Stimulated activated naive CD8-positive, alpha-beta T cell treated with anti-CD3 and anti-CD28 coated beads, Interleukin-15, amount 100 ng/mL, for 72 hours (primary cell): ENCODE measurements at regions not wholly inside any gene's neighbourhood (a gene's known extent, or its start where the extent isn't known, plus 50 kb on each side); places are given as distances from the start of the nearest gene placed in this dataset.

ENCODE experiments used
- ATAC-seq: fragments of 150-1000 bp; cut with Tn5 transposase; 2 replicates; pipeline ENCODE4 v1.10.0; 2021; ENCODE audit warnings: mild to moderate bottlenecking, moderate library complexity
- DNase-seq, 2 donors: peaks; one replicate each; pipeline ENCODE4 v3.0.0; 2021 to 2022
- H3K27ac Mint-ChIP-seq, 2 donors: one replicate each; pipeline ENCODE4 v1.8.0; 2022; ENCODE audit warnings: mild to moderate bottlenecking in 2 of 2, mixed read lengths in 2 of 2, moderate library complexity in 2 of 2
- H3K27me3 Mint-ChIP-seq: one replicate; pipeline ENCODE4 v1.8.0; 2022; ENCODE audit warnings: mixed read lengths
- H3K4me1 Mint-ChIP-seq: one replicate; pipeline ENCODE4 v1.8.0; 2022; ENCODE audit warnings: mild to moderate bottlenecking, mixed read lengths
- H3K4me3 Mint-ChIP-seq, 2 donors: one replicate each; pipeline ENCODE4 v1.8.0; 2022; ENCODE audit warnings: mild to moderate bottlenecking in 2 of 2, mixed read lengths in 2 of 2, moderate library complexity in 1 of 2
- H3K9me3 Mint-ChIP-seq, 2 donors: one replicate each; pipeline ENCODE4 v1.8.0; 2022; ENCODE audit warnings: mixed read lengths in 2 of 2

DNA sequence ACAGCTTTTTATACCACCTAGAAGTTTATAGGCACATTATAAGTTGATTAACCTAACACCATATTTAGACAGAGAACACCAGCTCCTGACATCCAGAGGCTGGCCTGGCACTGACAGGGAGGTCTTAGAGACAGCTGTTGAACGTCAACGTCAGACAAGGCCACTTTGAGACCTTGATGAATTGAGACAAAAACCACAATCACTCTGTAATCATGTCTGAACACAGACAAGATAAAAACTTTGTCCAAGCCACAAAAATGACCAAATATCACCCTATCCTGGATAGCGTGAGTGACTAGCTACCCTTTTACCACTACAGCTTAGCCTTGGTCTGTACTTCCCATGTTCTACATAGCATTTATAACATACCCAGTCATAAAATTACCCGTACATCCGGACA lies 403.6 kb upstream of the CHRM3 start:
- H3K4me1 Mint-ChIP-seq = no peaks in the 10 kb centered on the region
- no peak overlapping the region for H3K27ac Mint-ChIP-seq
- no peaks in the 10 kb centered on the region for H3K9me3 Mint-ChIP-seq
- no peaks in the 10 kb centered on the region for H3K27me3 Mint-ChIP-seq
- ATAC-seq = no peak
- no peak overlapping the region for H3K4me3 Mint-ChIP-seq
- DNase-seq = no peak

DNA sequence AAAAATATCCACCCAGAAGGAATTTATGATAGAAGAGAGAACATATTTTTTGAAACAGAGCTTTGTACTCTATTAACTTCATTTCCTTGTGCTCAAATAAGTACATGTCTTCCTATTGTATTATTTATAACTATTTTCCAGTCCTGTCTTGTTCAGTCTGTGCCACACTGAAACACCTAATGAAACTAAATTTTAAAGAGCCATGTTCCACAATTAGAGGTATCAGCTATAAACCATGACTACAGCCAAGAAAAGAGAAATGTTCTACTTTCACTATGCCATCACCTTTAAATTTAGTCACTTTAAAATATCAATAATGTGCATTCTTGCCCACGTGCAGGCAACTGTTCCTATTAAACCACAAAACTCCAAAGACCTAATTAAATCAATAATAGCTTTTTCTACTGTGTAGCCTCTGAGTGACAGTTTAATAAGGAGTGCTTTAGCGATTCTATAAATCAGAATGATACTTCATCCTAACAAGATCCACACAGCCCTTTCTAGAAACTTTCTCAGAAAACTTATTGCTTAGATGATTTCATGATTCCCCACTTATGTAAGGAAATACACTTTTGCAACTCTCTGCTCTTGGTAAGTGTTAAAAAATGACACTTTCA lies 404.9 kb upstream of the CHRM3 start:
- no peaks in the 10 kb centered on the region for H3K4me1 Mint-ChIP-seq
- no peaks in the 10 kb centered on the region for H3K27me3 Mint-ChIP-seq
- DNase-seq (no peak), ATAC-seq (no peak)
- no peak overlapping the region for H3K4me3 Mint-ChIP-seq
- H3K27ac Mint-ChIP-seq = no peak overlapping the region
- H3K9me3 Mint-ChIP-seq = no peaks in the 10 kb centered on the region

DNA sequence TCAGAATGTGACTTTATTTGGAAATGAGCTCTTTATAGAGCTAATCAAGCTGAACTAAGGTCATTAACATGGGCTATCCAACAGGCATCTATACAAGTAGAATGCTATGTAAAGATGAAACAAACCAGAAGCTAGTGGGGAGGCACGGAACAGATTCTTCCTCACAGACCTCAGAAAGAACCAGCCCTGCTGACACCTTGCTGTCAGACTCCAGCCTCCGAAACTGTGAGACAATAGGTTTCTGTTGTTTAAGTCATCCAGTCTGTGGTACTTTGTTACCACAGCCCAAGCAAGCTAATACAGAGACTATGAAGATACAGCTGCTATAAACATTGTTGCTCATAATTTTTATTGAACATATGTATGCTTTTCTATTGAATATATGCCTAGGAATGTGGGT lies 406.3 kb upstream of the CHRM3 start:
- Mint-ChIP-seq H3K4me1 (no peaks in the 10 kb centered on the region), H3K27me3 (no peaks in the 10 kb centered on the region), H3K27ac (no peak overlapping the region), H3K9me3 (no peaks in the 10 kb centered on the region), H3K4me3 (no peak overlapping the region)
- ATAC-seq = no peak
- DNase-seq = no peak

DNA sequence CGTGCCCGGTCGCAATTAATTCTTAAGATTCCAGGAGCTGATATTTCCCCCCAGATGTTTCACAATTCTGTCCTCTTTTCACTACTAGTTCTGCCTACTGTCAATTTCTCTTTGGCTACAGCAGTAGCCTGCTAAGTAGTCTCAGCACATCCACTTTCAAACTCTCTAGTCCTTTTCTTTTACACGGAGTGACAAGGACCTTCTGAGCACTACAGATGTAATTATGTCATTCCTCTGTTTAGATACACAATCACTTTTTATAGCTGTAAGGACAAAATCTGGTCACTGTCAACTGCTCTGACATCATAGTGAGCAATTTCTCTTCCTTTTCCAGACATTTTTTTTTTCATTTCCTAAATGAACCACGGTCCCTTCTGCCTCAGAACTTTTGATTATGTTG lies 421.7 kb upstream of the CHRM3 start:
- no peak overlapping the region for H3K27ac Mint-ChIP-seq
- H3K4me1 Mint-ChIP-seq = no peaks in the 10 kb centered on the region
- DNase-seq (no peak), ATAC-seq (no peak)
- peaks cover 7 to 18% of the 10 kb centered on the region in 2 donors for H3K9me3 Mint-ChIP-seq
- no peak overlapping the region for H3K4me3 Mint-ChIP-seq
- H3K27me3 Mint-ChIP-seq = no peaks in the 10 kb centered on the region

DNA sequence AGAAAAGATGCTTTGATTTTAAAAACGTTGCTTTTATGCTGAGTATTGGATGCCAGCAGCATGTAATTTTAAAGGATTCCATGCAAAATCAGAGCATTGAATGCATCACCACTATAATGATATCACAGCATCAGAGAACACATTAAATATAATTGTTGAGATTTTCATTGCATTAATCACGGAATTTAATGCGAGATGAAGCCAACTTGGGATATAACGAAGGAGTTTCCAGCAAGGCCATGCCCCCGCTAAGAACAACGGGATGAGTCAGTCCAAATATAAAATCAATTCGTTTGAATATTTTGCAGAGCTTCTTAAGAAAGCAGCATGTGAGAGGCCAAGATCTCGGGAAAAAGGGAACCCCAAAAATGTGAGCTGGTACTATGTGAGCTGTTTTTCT lies 423.4 kb upstream of the CHRM3 start:
- peak overlapping the region in 1 of 2 donors; percentile 80 for H3K27ac Mint-ChIP-seq
- no peaks in the 10 kb centered on the region for H3K27me3 Mint-ChIP-seq
- no peak for ATAC-seq
- H3K4me1 Mint-ChIP-seq = no peaks in the 10 kb centered on the region
- no peak for DNase-seq
- H3K9me3 Mint-ChIP-seq = peaks cover 7 to 18% of the 10 kb centered on the region in 2 donors
- H3K4me3 Mint-ChIP-seq = no peak overlapping the region

DNA sequence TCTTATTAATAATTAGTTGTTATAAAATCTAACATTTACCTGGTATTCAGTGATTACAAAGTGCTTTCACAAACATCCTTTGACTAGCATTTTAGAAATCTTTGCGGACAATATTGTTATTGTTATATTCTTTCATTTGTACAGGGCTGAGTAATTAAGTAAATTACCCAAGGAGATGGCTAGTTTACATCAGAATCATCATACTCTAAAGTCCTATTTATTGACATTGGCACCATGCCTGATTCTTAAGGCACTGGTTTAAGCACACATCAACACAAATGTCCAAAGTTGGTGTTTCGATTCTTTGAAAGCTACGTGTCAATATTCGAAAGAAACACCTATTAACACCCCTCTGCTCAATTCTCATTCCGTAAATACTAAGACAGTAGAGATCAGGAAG lies 424.6 kb upstream of the CHRM3 start:
- Mint-ChIP-seq H3K27ac (no peak overlapping the region), H3K4me3 (no peak overlapping the region), H3K9me3 (peaks cover 7 to 18% of the 10 kb centered on the region in 2 donors), H3K4me1 (no peaks in the 10 kb centered on the region), H3K27me3 (no peaks in the 10 kb centered on the region)
- ATAC-seq (no peak), DNase-seq (no peak)

DNA sequence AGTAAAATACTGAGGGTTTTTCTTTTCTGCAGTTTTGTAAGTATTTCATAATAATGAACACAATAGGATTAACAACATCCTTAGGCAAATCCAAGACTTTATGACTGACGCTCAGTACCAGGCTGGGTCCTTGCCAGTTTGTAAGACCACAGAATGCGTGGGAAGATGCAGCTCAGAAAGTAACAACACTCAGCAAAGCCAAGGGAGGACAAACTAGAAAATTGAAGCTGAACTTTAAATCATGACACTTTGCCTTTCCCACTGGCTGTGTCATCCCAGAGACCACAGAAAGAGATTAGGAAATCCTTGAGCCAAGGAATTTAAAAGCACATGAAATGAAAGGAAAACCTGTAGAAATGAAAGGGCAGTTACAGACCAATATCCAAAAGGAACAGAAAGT lies 426.3 kb upstream of the CHRM3 start:
- Mint-ChIP-seq H3K27me3 (no peaks in the 10 kb centered on the region), H3K9me3 (peaks cover under 1 to 17% of the 10 kb centered on the region in 2 donors), H3K4me1 (no peaks in the 10 kb centered on the region), H3K27ac (no peak overlapping the region), H3K4me3 (no peak overlapping the region)
- no peak for ATAC-seq
- DNase-seq = no peak

DNA sequence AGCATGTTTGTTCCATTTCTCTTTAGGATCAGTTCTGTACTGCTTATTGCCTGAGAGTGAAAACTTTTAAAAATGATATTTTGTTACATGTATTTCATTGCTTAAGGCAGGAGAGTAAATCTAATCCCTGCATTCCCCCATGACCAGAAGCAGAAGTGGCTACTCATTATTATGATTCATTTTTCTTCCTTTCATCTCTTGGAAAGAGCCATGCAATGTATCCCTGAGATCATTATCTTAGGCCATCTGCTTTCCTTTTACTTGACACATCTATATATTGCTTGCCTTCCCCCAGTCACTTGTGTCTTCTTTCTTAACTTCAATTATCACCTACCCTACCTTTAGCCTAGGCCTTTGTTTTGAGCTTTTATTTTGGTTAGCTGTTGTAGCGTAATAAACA lies 430.4 kb upstream of the CHRM3 start:
- Mint-ChIP-seq H3K27ac (no peak overlapping the region), H3K4me1 (no peaks in the 10 kb centered on the region), H3K27me3 (no peaks in the 10 kb centered on the region), H3K4me3 (no peak overlapping the region), H3K9me3 (peaks cover 0 to 4% of the 10 kb centered on the region in 2 donors)
- ATAC-seq = no peak
- no peak for DNase-seq

DNA sequence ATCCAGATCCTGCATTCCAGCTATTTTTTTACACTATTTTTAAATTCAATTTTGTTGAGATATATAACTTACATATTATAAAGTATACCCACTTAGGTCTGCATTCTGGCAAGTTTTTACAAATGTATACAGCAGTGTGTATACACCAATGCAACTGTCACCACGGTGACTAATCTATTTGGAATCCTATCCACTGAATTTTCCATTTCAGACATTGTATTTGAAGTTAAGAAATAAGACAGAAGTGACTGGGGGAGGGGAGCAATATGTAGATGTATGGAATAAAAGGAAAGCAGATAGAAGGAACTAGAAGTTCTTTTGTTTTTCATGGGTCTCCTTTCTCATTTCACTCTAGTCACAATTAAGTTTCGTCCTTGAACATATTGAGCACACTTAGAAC lies 431.5 kb upstream of the CHRM3 start:
- H3K9me3 Mint-ChIP-seq = peaks cover 0 to 4% of the 10 kb centered on the region in 2 donors
- no peaks in the 10 kb centered on the region for H3K4me1 Mint-ChIP-seq
- no peak for DNase-seq
- H3K27ac Mint-ChIP-seq = no peak overlapping the region
- no peaks in the 10 kb centered on the region for H3K27me3 Mint-ChIP-seq
- no peak for ATAC-seq
- H3K4me3 Mint-ChIP-seq = no peak overlapping the region

DNA sequence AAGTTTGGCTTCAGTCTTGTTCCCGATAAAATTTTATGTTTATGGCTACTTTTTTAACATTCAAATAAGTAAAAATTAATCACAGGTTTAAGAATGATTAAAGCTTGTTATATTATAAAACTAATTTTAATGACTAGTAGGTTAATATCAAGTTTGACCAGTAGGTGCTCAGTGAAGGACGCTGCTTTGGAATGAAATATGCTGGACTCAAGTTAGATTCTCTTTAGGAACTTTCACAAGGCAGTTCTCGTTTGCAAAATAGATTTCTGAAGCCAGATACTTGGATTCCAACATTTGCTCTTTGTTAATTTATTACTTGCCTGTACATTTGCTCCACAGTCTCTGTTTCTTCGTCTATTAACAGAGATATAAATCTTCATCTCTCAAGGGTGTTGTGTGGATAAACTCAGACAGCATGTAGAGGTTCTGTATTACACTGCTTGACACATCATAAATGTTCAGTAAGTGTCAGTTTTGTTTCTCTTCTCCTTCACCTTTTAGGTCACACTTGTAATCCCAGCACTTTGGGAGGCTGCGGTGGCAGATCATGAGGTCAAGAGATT lies 432.8 kb upstream of the CHRM3 start:
- H3K27me3 Mint-ChIP-seq = no peaks in the 10 kb centered on the region
- no peak overlapping the region for H3K27ac Mint-ChIP-seq
- no peaks in the 10 kb centered on the region for H3K4me1 Mint-ChIP-seq
- DNase-seq (no peak), ATAC-seq (no peak)
- peaks cover 0 to 4% of the 10 kb centered on the region in 2 donors for H3K9me3 Mint-ChIP-seq
- H3K4me3 Mint-ChIP-seq = no peak overlapping the region

DNA sequence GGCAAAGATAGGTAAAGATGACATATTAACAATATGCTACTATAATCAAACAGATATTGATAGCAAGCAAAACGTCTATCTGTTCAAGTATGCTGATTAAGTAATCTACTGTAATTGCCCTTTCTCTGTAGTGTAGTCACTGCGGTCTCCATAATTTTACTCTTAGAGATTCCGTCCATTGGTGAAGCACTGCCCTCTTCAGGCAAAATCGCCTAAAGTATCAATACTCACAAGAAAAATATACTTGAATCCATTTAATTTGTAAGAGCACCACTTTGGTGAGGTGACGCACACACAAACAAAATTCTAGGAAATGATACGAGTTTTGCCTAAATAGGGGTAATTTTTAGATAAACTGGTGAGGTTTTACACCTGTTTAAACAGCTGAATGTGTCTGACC lies 434.6 kb upstream of the CHRM3 start:
- no peak for ATAC-seq
- no peak overlapping the region for H3K4me3 Mint-ChIP-seq
- H3K27ac Mint-ChIP-seq = no peak overlapping the region
- H3K4me1 Mint-ChIP-seq = no peaks in the 10 kb centered on the region
- no peaks in the 10 kb centered on the region for H3K27me3 Mint-ChIP-seq
- peaks cover 0 to 4% of the 10 kb centered on the region in 2 donors for H3K9me3 Mint-ChIP-seq
- DNase-seq = no peak

DNA sequence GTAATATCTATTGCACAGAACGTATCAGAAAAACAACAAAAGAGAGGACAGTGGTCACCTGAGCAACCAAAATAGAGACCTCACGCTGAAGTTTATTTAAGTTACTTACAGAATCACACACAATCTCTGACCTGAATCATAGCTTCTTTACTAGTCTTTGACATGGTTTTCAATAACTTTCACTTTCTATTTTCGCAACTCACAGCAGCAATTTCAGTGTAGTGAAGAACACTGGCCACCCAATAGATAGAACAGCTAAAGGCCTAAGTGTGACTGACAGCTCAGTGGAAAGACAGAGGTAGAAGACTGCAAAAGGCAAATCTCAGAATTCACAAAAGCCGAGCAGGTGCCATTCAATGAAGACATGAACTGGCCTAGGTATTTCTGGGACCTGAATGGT lies 435.6 kb upstream of the CHRM3 start:
- no peaks in the 10 kb centered on the region for H3K9me3 Mint-ChIP-seq
- H3K27ac Mint-ChIP-seq = no peak overlapping the region
- H3K4me3 Mint-ChIP-seq = no peak overlapping the region
- no peaks in the 10 kb centered on the region for H3K4me1 Mint-ChIP-seq
- DNase-seq (no peak), ATAC-seq (no peak)
- no peaks in the 10 kb centered on the region for H3K27me3 Mint-ChIP-seq

DNA sequence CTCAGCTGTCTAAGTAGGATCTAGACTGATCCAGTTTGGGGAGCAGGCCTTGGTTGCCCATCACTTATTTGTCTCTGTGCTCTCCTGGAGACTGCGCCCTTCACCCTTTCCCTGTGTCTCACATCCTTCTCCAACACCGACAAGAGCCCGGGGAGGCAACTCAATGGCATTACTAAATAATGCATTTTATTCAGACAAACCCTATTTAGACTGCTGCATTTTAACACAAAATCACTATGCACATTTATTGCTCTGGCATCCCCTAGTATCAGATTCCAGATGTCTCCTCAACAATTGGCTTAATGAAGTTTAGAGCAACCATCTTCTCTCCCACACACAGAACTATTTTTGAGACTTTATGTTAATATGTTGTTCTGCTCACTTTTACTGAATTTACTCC lies 436.4 kb upstream of the CHRM3 start:
- no peak overlapping the region for H3K27ac Mint-ChIP-seq
- H3K27me3 Mint-ChIP-seq = no peaks in the 10 kb centered on the region
- no peak overlapping the region for H3K4me3 Mint-ChIP-seq

DNA sequence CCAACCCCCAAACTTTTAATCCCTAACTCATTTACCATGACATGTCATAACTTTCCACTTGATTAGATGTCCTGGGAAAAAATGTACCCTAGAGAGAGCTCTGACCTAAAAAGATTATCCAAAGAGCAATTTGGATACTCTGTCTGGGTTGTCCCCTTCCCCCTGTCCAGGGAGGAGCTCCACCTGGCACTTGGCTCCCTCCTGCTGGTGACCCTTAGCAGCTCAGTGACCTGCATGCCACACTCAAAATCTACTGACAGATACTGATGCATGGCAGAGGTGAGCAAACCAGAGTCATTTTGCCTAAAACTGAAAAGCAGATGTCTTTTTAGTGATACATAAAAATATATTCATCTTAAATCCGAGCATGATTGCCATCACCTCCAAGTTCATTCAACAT lies 442.3 kb upstream of the CHRM3 start:
- no peak overlapping the region for H3K4me3 Mint-ChIP-seq
- H3K27ac Mint-ChIP-seq = no peak overlapping the region
- peaks cover 5 to 7% of the 10 kb centered on the region in 2 donors for H3K9me3 Mint-ChIP-seq
- ATAC-seq (no peak), DNase-seq (no peak)
- H3K27me3 Mint-ChIP-seq = no peaks in the 10 kb centered on the region
- H3K4me1 Mint-ChIP-seq = no peaks in the 10 kb centered on the region

More for the DNA sequence above, 436.4 kb upstream of the CHRM3 start:
- ATAC-seq (no peak), DNase-seq (no peak)
- no peaks in the 10 kb centered on the region for H3K9me3 Mint-ChIP-seq
- H3K4me1 Mint-ChIP-seq = no peaks in the 10 kb centered on the region

DNA sequence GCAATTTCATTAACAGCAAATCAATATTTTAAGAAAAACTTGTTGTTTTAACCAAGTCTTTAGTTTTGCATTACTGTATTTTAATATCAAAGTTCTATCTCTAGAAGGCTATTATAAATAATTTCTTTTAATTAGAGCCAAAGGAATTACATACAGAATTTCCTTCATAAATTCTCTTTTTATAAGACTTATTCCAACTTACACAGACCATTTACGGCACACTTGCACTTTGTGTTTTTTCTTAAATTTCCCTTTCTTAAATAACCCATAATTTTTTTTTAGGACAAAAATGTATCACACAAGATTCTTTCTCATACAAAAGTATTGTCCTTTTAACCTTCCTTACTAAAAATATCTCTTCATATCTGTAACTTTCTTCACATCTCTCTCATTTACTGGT lies 458.5 kb upstream of the CHRM3 start:
- H3K27ac Mint-ChIP-seq = no peak overlapping the region

DNA sequence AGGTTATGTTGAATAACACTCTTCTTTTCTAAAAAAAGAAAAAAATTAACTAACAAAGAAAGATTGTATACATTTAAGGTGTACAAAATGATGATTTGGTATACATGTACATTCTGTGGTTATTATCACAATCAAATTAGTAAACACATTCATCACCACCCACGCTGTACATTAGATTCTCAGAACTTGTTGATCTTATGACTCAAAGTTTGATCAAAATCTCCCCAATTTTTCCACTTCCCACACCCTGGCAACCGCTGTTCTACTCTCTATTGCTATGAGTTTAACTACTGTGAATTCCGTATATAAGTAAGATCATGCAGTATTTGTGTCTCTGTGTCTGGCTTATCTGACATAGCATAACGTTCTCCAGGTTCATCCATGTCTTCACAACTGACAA lies 469.5 kb upstream of the CHRM3 start:
- Mint-ChIP-seq H3K27me3 (no peaks in the 10 kb centered on the region), H3K4me1 (no peaks in the 10 kb centered on the region), H3K4me3 (no peak overlapping the region), H3K9me3 (peaks cover 5 to 7% of the 10 kb centered on the region in 2 donors), H3K27ac (no peak overlapping the region)
- ATAC-seq (no peak), DNase-seq (no peak)

More for the DNA sequence above, 458.5 kb upstream of the CHRM3 start:
- no peak for DNase-seq
- Mint-ChIP-seq H3K9me3 (peaks cover 15 to 21% of the 10 kb centered on the region in 2 donors), H3K4me1 (no peaks in the 10 kb centered on the region), H3K27me3 (no peaks in the 10 kb centered on the region), H3K4me3 (no peak overlapping the region)
- ATAC-seq = no peak

DNA sequence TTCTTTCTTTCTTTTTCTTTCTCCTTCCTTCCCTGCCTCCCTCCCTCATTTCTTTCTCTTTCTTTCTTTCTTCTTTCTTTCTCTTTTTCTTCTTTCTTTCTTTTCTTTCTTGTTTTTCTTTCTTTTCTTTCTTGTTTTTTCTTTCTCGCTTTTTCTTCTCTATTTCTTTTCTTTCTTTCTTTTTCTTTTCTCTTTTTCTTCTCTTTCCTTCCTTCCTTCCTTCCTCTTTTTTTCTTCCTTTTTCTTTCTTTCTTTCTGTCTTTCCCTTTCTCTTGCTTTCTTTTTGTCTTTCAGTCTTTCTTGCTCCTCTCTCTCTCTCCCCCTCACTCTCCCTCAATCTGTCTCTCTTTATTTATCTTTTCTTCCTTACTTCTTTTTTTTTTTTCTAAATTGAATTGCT lies 472.0 kb upstream of the CHRM3 start:
- Mint-ChIP-seq H3K27ac (no peak overlapping the region), H3K4me3 (no peak overlapping the region), H3K4me1 (no peaks in the 10 kb centered on the region), H3K27me3 (no peaks in the 10 kb centered on the region), H3K9me3 (peaks cover 9 to 12% of the 10 kb centered on the region in 2 donors)
- DNase-seq (no peak), ATAC-seq (no peak)
